SK-N-SH (cell line): ENCODE measurements at regions not wholly inside any gene's neighbourhood (a gene's known extent, or its start where the extent isn't known, plus 50 kb on each side); places are given as distances from the start of the nearest gene placed in this dataset.
A peak's percentile ranks its signal among the peaks of the same experiment; 100 is the strongest.
"Not testable (repeated sequence)": the region's sequence is repeated elsewhere in the genome, so short reads cannot be mapped to it uniquely, and the experiment has no call there.

Experiments used
- CTCF ChIA-PET: fragments of 300-600, 350-600 bp; formaldehyde crosslinking; extraction: SDS; loops from one replicate; lab custom pipeline; 2021; lab: Yijun Ruan, JAX
- POLR2A ChIA-PET: fragments of 350-600 bp; sonication (Branson Sonifier 250); formaldehyde crosslinking; extraction: SDS; loops from one replicate; lab custom pipeline; 2020; ENCODE audit warnings: antibody characterized with exemption, inconsistent platforms; lab: Yijun Ruan, JAX
- DNase-seq: peaks from one replicate; pipeline ENCODE4 v3.0.0; 2012
- H2AFZ ChIP-seq: fragments of 200-600 bp; sonication (generic); 2 replicates; pipeline ENCODE4 v1.8.1; 2016; ENCODE audit warnings: antibody characterized with exemption, mild to moderate bottlenecking, low read depth
- H3F3A ChIP-seq: fragments of 200-600 bp; sonication (generic); replicated peaks from 2 replicates; pipeline ENCODE3; 2016; ENCODE audit warnings: antibody characterized with exemption, mild to moderate bottlenecking; ENCODE audit not compliant: insufficient read depth
- H3K27ac ChIP-seq, 2 experiments: fragments of 200-500 bp in 1 of 2; fragments of 200-600 bp in 1 of 2; sonication (Bioruptor generic) in 1 of 2; sonication (generic), shearing (Covaris generic) in 1 of 2; 2 replicates each; pipeline versions ENCODE4 v1.5.1 to v1.6.1; 2014 to 2016; ENCODE audit warnings: low read depth in 2 of 2, inconsistent platforms in 1 of 2, low read length in 1 of 2, mild to moderate bottlenecking in 1 of 2, mixed read lengths in 1 of 2
- H3K27me3 ChIP-seq: fragments of 200-600 bp; sonication (generic), shearing (Covaris generic); 2 replicates; pipeline ENCODE4 v1.6.1; 2016; ENCODE audit warnings: mixed run types; ENCODE audit not compliant: insufficient read depth
- H3K36me3 ChIP-seq, 2 experiments: fragments of 200-500 bp in 1 of 2; fragments of 200-600 bp in 1 of 2; sonication (Bioruptor generic) in 1 of 2; sonication (generic) in 1 of 2; replicated peaks in 1 of 2; 2 replicates each; pipeline versions ENCODE3 to v1.5.1; 2014 to 2016; ENCODE audit warnings: low read length in 1 of 2, mild to moderate bottlenecking in 1 of 2; ENCODE audit not compliant: insufficient read depth in 2 of 2, control insufficient read depth in 1 of 2
- H3K4me1 ChIP-seq, 2 experiments: fragments of 200-500 bp in 1 of 2; fragments of 200-600 bp in 1 of 2; sonication (Bioruptor generic) in 1 of 2; sonication (generic), shearing (Covaris generic) in 1 of 2; 2 replicates each; pipeline versions ENCODE4 v1.5.1 to v1.6.1; 2014 to 2016; ENCODE audit warnings: low read depth in 1 of 2, low read length in 1 of 2, mixed run types in 1 of 2; ENCODE audit not compliant: insufficient read depth in 2 of 2, control insufficient read depth in 1 of 2
- H3K4me2 ChIP-seq: fragments of 200-600 bp; sonication (generic), shearing (Covaris generic); 2 replicates; pipeline ENCODE4 v1.6.1; 2017; ENCODE audit warnings: mixed run types
- H3K4me3 ChIP-seq, 2 experiments: fragments of 200-500 bp in 1 of 2; fragments of 200-600 bp in 1 of 2; sonication (Bioruptor generic) in 1 of 2; sonication (generic), shearing (Covaris generic) in 1 of 2; 2 replicates each; pipeline versions ENCODE4 v1.5.1 to v1.8.1; 2014 to 2016; ENCODE audit warnings: low read depth in 2 of 2, inconsistent platforms in 1 of 2, low read length in 1 of 2, mild to moderate bottlenecking in 1 of 2, mixed read lengths in 1 of 2, moderate library complexity in 1 of 2
- H3K79me2 ChIP-seq: fragments of 200-600 bp; sonication (generic); 2 replicates; pipeline ENCODE4 v1.8.1; 2017; ENCODE audit warnings: mild to moderate bottlenecking; ENCODE audit not compliant: insufficient read depth
- H3K9ac ChIP-seq: fragments of 200-600 bp; sonication (generic); 2 replicates; pipeline ENCODE4 v1.6.1; 2017; ENCODE audit warnings: mixed run types
- H3K9me2 ChIP-seq: fragments of 200-600 bp; sonication (generic); 2 replicates; pipeline ENCODE4 v1.6.1; 2017; ENCODE audit warnings: mixed run types
- H3K9me3 ChIP-seq: fragments of 200-600 bp; sonication (generic); 2 replicates; pipeline ENCODE4 v1.6.1; 2017; ENCODE audit warnings: mixed run types, mild to moderate bottlenecking, moderate library complexity
- H4K20me1 ChIP-seq: fragments of 200-600 bp; sonication (generic); 2 replicates; pipeline ENCODE4 v1.6.1; 2017; ENCODE audit warnings: mild to moderate bottlenecking, mixed run types; ENCODE audit not compliant: insufficient read depth
- ELF1 ChIP-seq: IDR thresholded peaks from 2 replicates; pipeline ENCODE4 v1.4.0; 2012
- MAX ChIP-seq: IDR thresholded peaks from 2 replicates; pipeline ENCODE4 v1.4.0; 2012; ENCODE audit warnings: low read depth
- NRF1 ChIP-seq: IDR thresholded peaks from 2 replicates; pipeline ENCODE4 v1.6.1; 2012; ENCODE audit warnings: low read depth, mild to moderate bottlenecking, low read length
- WGBS: methylation state at CpG from one replicate; pipeline ENCODE4 v1.1.6; 2017; ENCODE audit warnings: low lambda C conversion rate; 5-methylcytosine and 5-hydroxymethylcytosine counted together

GRCh38 chr9:41279437-41279836 lies 90.3 kb upstream of the ZNG1F start:
- H3F3A ChIP-seq, H3K4me2 ChIP-seq, H3K4me1 ChIP-seq, H3K27me3 ChIP-seq, POLR2A ChIA-PET, H3K27ac ChIP-seq, H2AFZ ChIP-seq, H3K9ac ChIP-seq, H3K4me3 ChIP-seq, CTCF ChIA-PET, H3K9me2 ChIP-seq, DNase-seq, H3K79me2 ChIP-seq, H3K36me3 ChIP-seq, H3K9me3 ChIP-seq, H4K20me1 ChIP-seq: not testable (repeated sequence)
- WGBS, result no CpG with 5 or more reads among the region's 13 CpGs

- H3K9ac ChIP-seq, H3K36me3 ChIP-seq, H3K9me3 ChIP-seq, H3F3A ChIP-seq, H3K4me1 ChIP-seq, H3K4me2 ChIP-seq, H4K20me1 ChIP-seq, DNase-seq, H3K27ac ChIP-seq, H2AFZ ChIP-seq, POLR2A ChIA-PET, H3K9me2 ChIP-seq, H3K27me3 ChIP-seq, H3K79me2 ChIP-seq, CTCF ChIA-PET, H3K4me3 ChIP-seq: not testable (repeated sequence)
- no CpG with 5 or more reads among the region's 6 CpGs for WGBS
Measured at GRCh38 chr9:41279033-41279432, 89.9 kb upstream of the ZNG1F start.

GRCh38 chr9:41273549-41274267 lies 84.6 kb upstream of the ZNG1F start:
- 3% methylated on average over 17 of the region's 59 CpGs for WGBS
- H3K9me3 ChIP-seq, H3K4me1 ChIP-seq, H3K27me3 ChIP-seq, H3K9me2 ChIP-seq, CTCF ChIA-PET, H3K27ac ChIP-seq, H3K79me2 ChIP-seq, H4K20me1 ChIP-seq, H3K36me3 ChIP-seq, H3K9ac ChIP-seq, POLR2A ChIA-PET, H3F3A ChIP-seq: not testable (repeated sequence)
- peak; percentile 78 for DNase-seq
- Histone ChIP-seq H3K4me3 (peak overlapping the region; percentile 43 to 55), H2AFZ (0 out of 2 replicates have a peak overlapping the region, but pooled peaks have one; percentile 46), H3K4me2 (peak overlapping the region; percentile 77)
- TF ChIP-seq MAX, result 0 out of 2 replicates have a peak, but pooled peaks have one; percentile 30
- peak; percentile 77 for TF ChIP-seq NRF1

- H3K4me3 ChIP-seq, result peak overlapping the region in 1 of 2 experiments; percentile 48; a peak in 2 of 4 replicates
- not testable (repeated sequence) for H3F3A ChIP-seq
- WGBS, result 3% methylated on average over 7 of the region's 49 CpGs
- TF ChIP-seq ELF1 (peak; percentile 63), MAX (peak; percentile 50; the same call in 1 of the 2 replicates)
- TF ChIP-seq, all 33 proteins: peak for 2; not testable (repeated sequence) for 31
- POLR2A ChIA-PET, H2AFZ ChIP-seq, H4K20me1 ChIP-seq, DNase-seq, H3K9me2 ChIP-seq, H3K4me1 ChIP-seq, H3K9me3 ChIP-seq, CTCF ChIA-PET, H3K27me3 ChIP-seq, H3K36me3 ChIP-seq, H3K79me2 ChIP-seq: not testable (repeated sequence)
- Histone ChIP-seq H3K27ac (peak overlapping the region in 1 of 2 experiments; percentile 81; a peak in 2 of 4 replicates), H3K4me2 (peak overlapping the region; percentile 70), H3K9ac (peak overlapping the region; percentile 25; the same call in 1 of the 2 replicates)
Measured at GRCh38 chr9:41272879-41273548, 83.9 kb upstream of the ZNG1F start.

GRCh38 chr9:41270992-41271391 lies 81.9 kb upstream of the ZNG1F start:
- CTCF ChIA-PET, result not testable (repeated sequence)

More at GRCh38 chr9:41270992-41271391, 81.9 kb upstream of the ZNG1F start:
- H3K27ac ChIP-seq, H3K9ac ChIP-seq, H3K4me1 ChIP-seq, H2AFZ ChIP-seq, H3K9me2 ChIP-seq, H3F3A ChIP-seq, H3K36me3 ChIP-seq, H3K9me3 ChIP-seq, H4K20me1 ChIP-seq, H3K79me2 ChIP-seq, DNase-seq, POLR2A ChIA-PET, H3K4me3 ChIP-seq, H3K4me2 ChIP-seq, H3K27me3 ChIP-seq: not testable (repeated sequence)
- 54% methylated on average over 1 of the region's 1 CpG for WGBS
